ENCODE measurements at regions not wholly inside any gene's neighbourhood (a gene's known extent, or its start where the extent isn't known, plus 50 kb on each side); places are given as distances from the start of the nearest gene placed in this dataset.

DNA sequence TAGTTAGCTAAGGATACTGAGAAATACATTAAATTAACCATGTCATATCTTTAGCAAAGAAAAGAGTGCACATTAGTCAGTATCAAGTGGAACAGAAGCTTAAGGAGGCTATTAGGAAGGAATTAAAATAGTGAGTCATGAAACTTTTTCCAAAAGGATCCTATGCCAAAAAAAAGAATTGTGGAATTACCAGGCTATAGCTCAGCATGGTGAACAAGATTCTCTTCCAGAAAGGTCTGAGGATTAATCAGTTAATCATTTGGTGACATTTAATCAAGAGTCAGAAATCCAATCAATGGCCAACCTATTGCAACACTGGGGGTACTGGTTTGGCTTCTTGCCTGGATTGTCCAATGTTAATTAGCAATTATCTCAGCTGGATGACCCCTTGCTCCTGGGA is 244.5 kb upstream of the NMUR2 start:
- TF ChIP-seq, protein P1, sequence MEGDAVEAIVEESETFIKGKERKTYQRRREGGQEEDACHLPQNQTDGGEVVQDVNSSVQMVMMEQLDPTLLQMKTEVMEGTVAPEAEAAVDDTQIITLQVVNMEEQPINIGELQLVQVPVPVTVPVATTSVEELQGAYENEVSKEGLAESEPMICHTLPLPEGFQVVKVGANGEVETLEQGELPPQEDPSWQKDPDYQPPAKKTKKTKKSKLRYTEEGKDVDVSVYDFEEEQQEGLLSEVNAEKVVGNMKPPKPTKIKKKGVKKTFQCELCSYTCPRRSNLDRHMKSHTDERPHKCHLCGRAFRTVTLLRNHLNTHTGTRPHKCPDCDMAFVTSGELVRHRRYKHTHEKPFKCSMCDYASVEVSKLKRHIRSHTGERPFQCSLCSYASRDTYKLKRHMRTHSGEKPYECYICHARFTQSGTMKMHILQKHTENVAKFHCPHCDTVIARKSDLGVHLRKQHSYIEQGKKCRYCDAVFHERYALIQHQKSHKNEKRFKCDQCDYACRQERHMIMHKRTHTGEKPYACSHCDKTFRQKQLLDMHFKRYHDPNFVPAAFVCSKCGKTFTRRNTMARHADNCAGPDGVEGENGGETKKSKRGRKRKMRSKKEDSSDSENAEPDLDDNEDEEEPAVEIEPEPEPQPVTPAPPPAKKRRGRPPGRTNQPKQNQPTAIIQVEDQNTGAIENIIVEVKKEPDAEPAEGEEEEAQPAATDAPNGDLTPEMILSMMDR (IDR thresholded peaks at IDR 0.05): no peak
- no peak for TF ChIP-seq POLR2AphosphoS5 (IDR thresholded peaks at IDR 0.05)
- no peak for TF ChIP-seq POLR2A (IDR thresholded peaks at IDR 0.05)
- TF ChIP-seq EP300 (IDR thresholded peaks at IDR 0.05; ENCODE audit: low read depth): no peak
